Panc1 (cell line): ENCODE measurements at regions not wholly inside any gene's neighbourhood (a gene's known extent, or its start where the extent isn't known, plus 50 kb on each side); places are given as distances from the start of the nearest gene placed in this dataset.

Source experiments
- ATAC-seq: fragments of 200-7000 bp; cut with Tn5 transposase; 2 replicates; pipeline ENCODE4 v1.9.1; 2020; ENCODE audit warnings: mild to moderate bottlenecking, moderate library complexity
- BruUV-seq: library from RNA; stranded (reverse); fragments of 400-500 nt; replicated peaks from 2 replicates; lab custom pipeline; 2021; lab: Mats Ljungman, UMichigan
- CTCF ChIA-PET: fragments of 300-600 bp; sonication (Branson Sonifier 250); formaldehyde crosslinking; loops from one replicate; lab custom pipeline; 2022; ENCODE audit warnings: antibody characterized with exemption; lab: Charles Lee
- POLR2A ChIA-PET: fragments of 300-600 bp; sonication (Branson Sonifier 250); formaldehyde crosslinking; loops from one replicate; lab custom pipeline; 2022; ENCODE audit warnings: antibody characterized with exemption; lab: Charles Lee
- DNase-seq: peaks from one replicate; pipeline ENCODE4 v3.0.0-alpha.2; 2010; ENCODE audit warnings: low read depth, low spot score
- H3K27ac ChIP-seq: 2 replicates; pipeline ENCODE4 v1.5.1; 2011; ENCODE audit warnings: mild to moderate bottlenecking, low read length, inconsistent platforms
- H3K27me3 ChIP-seq: fragments of 200-500 bp; sonication (Bioruptor generic); 2 replicates; pipeline ENCODE4 v1.6.0; 2014; ENCODE audit warnings: low read length, inconsistent platforms; ENCODE audit not compliant: control insufficient read depth, insufficient read depth
- H3K36me3 ChIP-seq: fragments of 200-500 bp; sonication (Bioruptor generic); 2 replicates; pipeline ENCODE4 v1.5.1; 2014; ENCODE audit warnings: inconsistent platforms, mild to moderate bottlenecking, low read length, moderate library complexity; ENCODE audit not compliant: control insufficient read depth, insufficient read depth
- H3K4me1 ChIP-seq: 2 replicates; pipeline ENCODE4 v1.5.1; 2011; ENCODE audit warnings: inconsistent platforms, mild to moderate bottlenecking, low read length, moderate library complexity; ENCODE audit not compliant: control insufficient read depth, insufficient read depth
- H3K4me3 ChIP-seq, 2 experiments: 2 replicates each; pipeline ENCODE4 v1.5.1; 2011 to 2012; ENCODE audit warnings: low read depth in 2 of 2, low read length in 2 of 2, mild to moderate bottlenecking in 2 of 2, inconsistent platforms in 1 of 2, moderate library complexity in 1 of 2
- H3K9me3 ChIP-seq: fragments of 200-500 bp; sonication (Bioruptor generic); 2 replicates; pipeline ENCODE4 v1.5.1; 2014; ENCODE audit warnings: low read depth, mild to moderate bottlenecking, inconsistent platforms, low read length, moderate library complexity; ENCODE audit not compliant: control insufficient read depth, insufficient read depth
- CTCF ChIP-seq: fragments of 450-650 bp; IDR thresholded peaks from 2 replicates; pipeline ENCODE4 v1.5.1; 2017; ENCODE audit warnings: mild to moderate bottlenecking
- POLR2AphosphoS5 ChIP-seq: IDR thresholded peaks from 2 replicates; pipeline ENCODE4 v1.6.1; 2012; ENCODE audit warnings: mild to moderate bottlenecking, low read depth, low read length, moderate library complexity
- SIN3A ChIP-seq: IDR thresholded peaks from 2 replicates; pipeline ENCODE4 v1.6.1; 2012; ENCODE audit warnings: low read depth, mild to moderate bottlenecking, low read length, moderate library complexity, borderline replicate concordance; ENCODE audit not compliant: insufficient read depth
- TCF7L2 ChIP-seq: IDR thresholded peaks from 2 replicates; pipeline ENCODE4 v1.6.1; 2011; ENCODE audit warnings: mild to moderate bottlenecking, low read depth, low read length, inconsistent platforms
- in situ Hi-C: cut with HindIII; loops from 2 replicates; pipeline ENCODE4 v1.10.0; 2016; ENCODE audit warnings: low sequenced_read_pairs, low pct_unique_long_range_greater_than_20kb
- intact Hi-C: fragments of 100-400 bp; cut with micrococcal nuclease; formaldehyde crosslinking; loops from one replicate; pipeline ENCODE4 v1.10.0; 2022; ENCODE audit not compliant: unreplicated experiment
- TF ChIP-seq, protein P1 (sequence below), 2 experiments: IDR thresholded peaks; 2 replicates each; pipeline ENCODE4 v1.6.1; 2011 to 2012; ENCODE audit warnings: low read depth in 2 of 2, control low read depth in 1 of 2, low read length in 1 of 2, mild to moderate bottlenecking in 1 of 2, moderate library complexity in 1 of 2; ENCODE audit not compliant: insufficient read depth in 1 of 2

- no peak overlapping the region for H3K4me3 ChIP-seq
- DNase-seq (no peak), ATAC-seq (no peak)
- in situ Hi-C loops (no loop called here), intact Hi-C loops (no loop called here)
- no peaks in the 10 kb centered on the region for H3K4me1 ChIP-seq
- H3K27ac ChIP-seq: no peak overlapping the region
- no peaks in the 10 kb centered on the region for H3K36me3 ChIP-seq
- H3K27me3 ChIP-seq: peaks cover 11% of the 10 kb centered on the region
- POLR2A ChIA-PET: no interaction called here
- TF ChIP-seq CTCF: no peak
- no peak for TF ChIP-seq POLR2AphosphoS5
- no peak for TF ChIP-seq TCF7L2
- no peak for TF ChIP-seq SIN3A
- TF ChIP-seq, protein P1, sequence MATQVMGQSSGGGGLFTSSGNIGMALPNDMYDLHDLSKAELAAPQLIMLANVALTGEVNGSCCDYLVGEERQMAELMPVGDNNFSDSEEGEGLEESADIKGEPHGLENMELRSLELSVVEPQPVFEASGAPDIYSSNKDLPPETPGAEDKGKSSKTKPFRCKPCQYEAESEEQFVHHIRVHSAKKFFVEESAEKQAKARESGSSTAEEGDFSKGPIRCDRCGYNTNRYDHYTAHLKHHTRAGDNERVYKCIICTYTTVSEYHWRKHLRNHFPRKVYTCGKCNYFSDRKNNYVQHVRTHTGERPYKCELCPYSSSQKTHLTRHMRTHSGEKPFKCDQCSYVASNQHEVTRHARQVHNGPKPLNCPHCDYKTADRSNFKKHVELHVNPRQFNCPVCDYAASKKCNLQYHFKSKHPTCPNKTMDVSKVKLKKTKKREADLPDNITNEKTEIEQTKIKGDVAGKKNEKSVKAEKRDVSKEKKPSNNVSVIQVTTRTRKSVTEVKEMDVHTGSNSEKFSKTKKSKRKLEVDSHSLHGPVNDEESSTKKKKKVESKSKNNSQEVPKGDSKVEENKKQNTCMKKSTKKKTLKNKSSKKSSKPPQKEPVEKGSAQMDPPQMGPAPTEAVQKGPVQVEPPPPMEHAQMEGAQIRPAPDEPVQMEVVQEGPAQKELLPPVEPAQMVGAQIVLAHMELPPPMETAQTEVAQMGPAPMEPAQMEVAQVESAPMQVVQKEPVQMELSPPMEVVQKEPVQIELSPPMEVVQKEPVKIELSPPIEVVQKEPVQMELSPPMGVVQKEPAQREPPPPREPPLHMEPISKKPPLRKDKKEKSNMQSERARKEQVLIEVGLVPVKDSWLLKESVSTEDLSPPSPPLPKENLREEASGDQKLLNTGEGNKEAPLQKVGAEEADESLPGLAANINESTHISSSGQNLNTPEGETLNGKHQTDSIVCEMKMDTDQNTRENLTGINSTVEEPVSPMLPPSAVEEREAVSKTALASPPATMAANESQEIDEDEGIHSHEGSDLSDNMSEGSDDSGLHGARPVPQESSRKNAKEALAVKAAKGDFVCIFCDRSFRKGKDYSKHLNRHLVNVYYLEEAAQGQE (IDR thresholded peaks at IDR 0.05; ENCODE audit: insufficient read depth in 1 of 2, low read depth in 2 of 2, low read length in 1 of 2): no peak
- no peaks in the 10 kb centered on the region for H3K9me3 ChIP-seq
- BruUV-seq: no TSS peak
- CTCF ChIA-PET: no interaction called here
These were observed 134.5 kb downstream of the PRDM13 start for GRCh38 chr6:99741092-99741491.

DNA sequence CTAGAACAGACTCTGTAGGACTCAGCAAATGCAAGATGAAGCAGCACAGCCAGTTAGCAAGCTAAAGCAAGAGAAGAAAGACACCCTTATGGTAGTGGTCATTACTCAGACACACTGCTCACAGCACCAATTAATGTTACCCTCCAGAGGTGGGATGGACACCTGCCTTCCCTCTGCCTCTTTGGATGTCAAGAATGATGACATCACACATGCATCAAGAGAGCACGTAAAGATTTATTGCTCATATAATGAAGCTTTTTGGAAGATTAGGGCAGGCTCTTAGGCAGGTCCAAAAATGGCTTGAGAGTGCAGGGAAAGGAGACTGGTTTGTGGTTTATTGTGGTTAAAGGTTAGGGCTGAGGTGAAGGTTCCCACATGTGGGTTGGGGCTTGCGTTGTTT, 137.0 kb downstream of the PRDM13 start:
- BruUV-seq: no TSS peak
- in situ Hi-C loops: no loop called here
- ATAC-seq: no peak
- ChIA-PET CTCF (no interaction called here), POLR2A (no interaction called here)
- intact Hi-C loops: no loop called here
- Histone ChIP-seq H3K27ac (no peak overlapping the region), H3K4me1 (no peaks in the 10 kb centered on the region), H3K4me3 (no peak overlapping the region), H3K27me3 (peaks cover 10% of the 10 kb centered on the region), H3K36me3 (no peaks in the 10 kb centered on the region), H3K9me3 (no peaks in the 10 kb centered on the region)
- no peak for DNase-seq
- TF ChIP-seq, protein P1 (IDR thresholded peaks at IDR 0.05; ENCODE audit: insufficient read depth in 1 of 2, low read depth in 2 of 2, low read length in 1 of 2): no peak
- no peak for TF ChIP-seq SIN3A
- TF ChIP-seq TCF7L2: no peak
- TF ChIP-seq CTCF: no peak
- no peak for TF ChIP-seq POLR2AphosphoS5
